H9 (cell line): ENCODE measurements at regions not wholly inside any gene's neighbourhood (a gene's known extent, or its start where the extent isn't known, plus 50 kb on each side); places are given as distances from the start of the nearest gene placed in this dataset.

Experiments used
- DNase-seq: peaks from one replicate; pipeline ENCODE4 v3.0.0-alpha.2; 2017
- H2AFZ ChIP-seq: one replicate; pipeline ENCODE4 v1.6.1; 2013; ENCODE audit warnings: mild to moderate bottlenecking, low read length, control low read depth, moderate library complexity
- H2AK5ac ChIP-seq: 2 replicates; pipeline ENCODE4 v1.6.1; 2013; ENCODE audit warnings: low read length, control low read depth, mixed read lengths; ENCODE audit not compliant: insufficient read length
- H2BK120ac ChIP-seq: one replicate; pipeline ENCODE4 v1.6.1; 2013; ENCODE audit warnings: low read depth, mild to moderate bottlenecking, low read length, control low read depth, inconsistent platforms; ENCODE audit not compliant: poor library complexity, severe bottlenecking
- H2BK12ac ChIP-seq: 2 replicates; pipeline ENCODE4 v1.6.1; 2013; ENCODE audit warnings: low read length, control low read depth, mixed read lengths, low read depth; ENCODE audit not compliant: insufficient read length
- H2BK15ac ChIP-seq: 2 replicates; pipeline ENCODE4 v1.6.1; 2013; ENCODE audit warnings: low read depth, low read length, control low read depth
- H2BK20ac ChIP-seq: one replicate; pipeline ENCODE4 v1.6.1; 2013; ENCODE audit warnings: low read depth, mild to moderate bottlenecking, low read length, control low read depth, inconsistent platforms; ENCODE audit not compliant: poor library complexity, severe bottlenecking
- H2BK5ac ChIP-seq: 2 replicates; pipeline ENCODE4 v1.6.1; 2013; ENCODE audit warnings: low read length, control low read depth, mixed read lengths; ENCODE audit not compliant: insufficient read length
- H3K14ac ChIP-seq: 2 replicates; pipeline ENCODE4 v1.6.1; 2013; ENCODE audit warnings: low read length, control low read depth; ENCODE audit not compliant: insufficient read depth
- H3K18ac ChIP-seq: 2 replicates; pipeline ENCODE4 v1.6.1; 2013; ENCODE audit warnings: low read depth, mild to moderate bottlenecking, mixed read lengths, low read length, control low read depth; ENCODE audit not compliant: insufficient read length
- H3K23ac ChIP-seq: 2 replicates; pipeline ENCODE4 v1.6.1; 2013; ENCODE audit warnings: low read length, control low read depth, mixed read lengths, low read depth; ENCODE audit not compliant: insufficient read length
- H3K23me2 ChIP-seq: 2 replicates; pipeline ENCODE4 v1.6.1; 2013; ENCODE audit warnings: low read depth, mild to moderate bottlenecking, mixed read lengths, low read length, control low read depth; ENCODE audit not compliant: insufficient read length, poor library complexity, severe bottlenecking
- H3K27ac ChIP-seq: 2 replicates; pipeline ENCODE4 v1.5.1; 2013; ENCODE audit warnings: low read length, control low read depth, mixed read lengths, low read depth; ENCODE audit not compliant: insufficient read length
- H3K27me3 ChIP-seq: 2 replicates; pipeline ENCODE4 v1.6.1; 2013; ENCODE audit warnings: low read length, control low read depth, inconsistent platforms; ENCODE audit not compliant: insufficient read depth
- H3K4ac ChIP-seq: 2 replicates; pipeline ENCODE4 v1.6.1; 2013; ENCODE audit warnings: low read depth, mild to moderate bottlenecking, control low read depth, inconsistent platforms, low read length, moderate library complexity
- H3K4me1 ChIP-seq: 2 replicates; pipeline ENCODE4 v1.6.1; 2013; ENCODE audit warnings: low read length, control low read depth, inconsistent platforms; ENCODE audit not compliant: insufficient read depth
- H3K4me2 ChIP-seq: 2 replicates; pipeline ENCODE4 v1.6.1; 2013; ENCODE audit warnings: low read length, control low read depth, mixed read lengths; ENCODE audit not compliant: insufficient read length, insufficient read depth
- H3K56ac ChIP-seq: 2 replicates; pipeline ENCODE4 v1.6.1; 2013; ENCODE audit warnings: low read depth, mild to moderate bottlenecking, mixed read lengths, low read length, control low read depth; ENCODE audit not compliant: insufficient read length
- H3K79me1 ChIP-seq: 2 replicates; pipeline ENCODE4 v1.6.1; 2013; ENCODE audit warnings: low read depth, mild to moderate bottlenecking, moderate library complexity, low read length, control low read depth, inconsistent platforms; ENCODE audit not compliant: insufficient read depth, poor library complexity, severe bottlenecking
- H3K79me2 ChIP-seq: 2 replicates; pipeline ENCODE4 v1.6.1; 2013; ENCODE audit warnings: low read length, control low read depth, inconsistent platforms; ENCODE audit not compliant: insufficient read depth
- H3K9ac ChIP-seq: 2 replicates; pipeline ENCODE4 v1.6.1; 2013; ENCODE audit warnings: low read length, control low read depth, mixed read lengths; ENCODE audit not compliant: insufficient read length; ENCODE audit errors: extremely low read depth
- H3K9me3 ChIP-seq: one replicate; pipeline ENCODE4 v1.6.1; 2013; ENCODE audit warnings: low read depth, low read length, inconsistent platforms; ENCODE audit not compliant: control insufficient read depth
- H3T11ph ChIP-seq: one replicate; pipeline ENCODE4 v1.6.1; 2013; ENCODE audit warnings: mild to moderate bottlenecking, low read length, control low read depth, inconsistent platforms
- H4K20me1 ChIP-seq: one replicate; pipeline ENCODE4 v1.6.1; 2013; ENCODE audit not compliant: control insufficient read depth, insufficient read length, insufficient read depth
- H4K5ac ChIP-seq: 2 replicates; pipeline ENCODE4 v1.6.1; 2013; ENCODE audit warnings: low read depth, mild to moderate bottlenecking, mixed read lengths, low read length, control low read depth; ENCODE audit not compliant: insufficient read length
- H4K8ac ChIP-seq: replicated peaks from 2 replicates; pipeline ENCODE4 v1.6.1; 2013; ENCODE audit warnings: low read length, control low read depth, mixed read lengths, low read depth; ENCODE audit not compliant: insufficient read length
- H4K91ac ChIP-seq: 2 replicates; pipeline ENCODE4 v1.6.1; 2013; ENCODE audit warnings: low read depth, mild to moderate bottlenecking, moderate library complexity, mixed read lengths, low read length, control low read depth; ENCODE audit not compliant: insufficient read length
- H3K27ac Mint-ChIP-seq, 3 experiments: 2 replicates in 2 of 3; 3 replicates in 1 of 3; pipeline ENCODE4 v1.8.0; 2020 to 2021; ENCODE audit warnings: mixed read lengths in 3 of 3, mild to moderate bottlenecking in 1 of 3, moderate library complexity in 1 of 3
- H3K27me3 Mint-ChIP-seq: 2 replicates; pipeline ENCODE4 v1.8.0; 2021; ENCODE audit warnings: low read depth, mild to moderate bottlenecking, moderate library complexity, mixed read lengths
- H3K36me3 Mint-ChIP-seq, 3 experiments: 2 replicates in 2 of 3; 3 replicates in 1 of 3; pipeline ENCODE4 v1.8.0; 2020 to 2021; ENCODE audit warnings: low read depth in 3 of 3, mixed read lengths in 3 of 3; ENCODE audit not compliant: insufficient read depth in 1 of 3
- H3K4me1 Mint-ChIP-seq, 2 experiments: 2 replicates each; pipeline ENCODE4 v1.8.0; 2020; ENCODE audit warnings: mixed read lengths in 2 of 2
- H3K4me3 Mint-ChIP-seq, 2 experiments: 2 replicates in 1 of 2; 3 replicates in 1 of 2; pipeline ENCODE4 v1.8.0; 2020 to 2021; ENCODE audit warnings: mild to moderate bottlenecking in 2 of 2, mixed read lengths in 2 of 2, moderate library complexity in 1 of 2
- H3K9me3 Mint-ChIP-seq, 2 experiments: 2 replicates in 1 of 2; 3 replicates in 1 of 2; pipeline ENCODE4 v1.8.0; 2020; ENCODE audit warnings: mild to moderate bottlenecking in 2 of 2, mixed read lengths in 2 of 2, moderate library complexity in 1 of 2
- WGBS: extraction: QIAGEN DNeasy Blood & Tissue Kit; methylation state at CpG from one replicate; pipeline ENCODE4 v1.1.7; 2013; ENCODE audit warnings: missing lambda C conversion rate, low lambda C conversion rate, mixed read lengths; ENCODE audit not compliant: insufficient read length; ENCODE audit errors: extremely low coverage; 5-methylcytosine and 5-hydroxymethylcytosine counted together
- TF ChIP-seq, protein P1 (sequence below): fragments of 200-600 bp; sonication (generic); conservative IDR thresholded peaks from 3 replicates; pipeline ENCODE4 v1.8.0; 2021; ENCODE audit warnings: antibody characterized with exemption, mild to moderate bottlenecking

- H3K18ac ChIP-seq, result no peak overlapping the region
Measured at GRCh38 chr7:115410972-115411686, 489.2 kb downstream of the MDFIC start.

More at GRCh38 chr7:115410972-115411686, 489.2 kb downstream of the MDFIC start:
- Mint-ChIP-seq H3K9me3 (peaks cover 2% of the 10 kb centered on the region in 2 experiments; a peak in 1 of 5 replicates), H3K36me3 (peaks cover 0 to 2% (median 0%) of the 10 kb centered on the region in 3 experiments; a peak in 1 of 7 replicates), H3K27me3 (no peaks in the 10 kb centered on the region), H3K4me3 (no peak overlapping the region), H3K27ac (no peak overlapping the region), H3K4me1 (peaks cover 4 to 9% of the 10 kb centered on the region in 2 experiments; a peak in 3 of 4 replicates)
- no peak overlapping the region for H4K8ac ChIP-seq
- no peaks in the 10 kb centered on the region for H3K9me3 ChIP-seq
- H4K5ac ChIP-seq, result no peak overlapping the region
- no peak overlapping the region for H3K14ac ChIP-seq
- H3K56ac ChIP-seq, result no peak overlapping the region
- no peak overlapping the region for H3K27ac ChIP-seq
- no peak overlapping the region for H3T11ph ChIP-seq
- no peak overlapping the region for H4K91ac ChIP-seq
- H3K4ac ChIP-seq, result no peak overlapping the region
- no peak overlapping the region for H2BK12ac ChIP-seq
- no peaks in the 10 kb centered on the region for H3K27me3 ChIP-seq
- H3K23me2 ChIP-seq, result no peaks in the 10 kb centered on the region
- no peak overlapping the region for H2AFZ ChIP-seq
- H4K20me1 ChIP-seq, result no peaks in the 10 kb centered on the region
- H2AK5ac ChIP-seq, result no peak overlapping the region
- no peaks in the 10 kb centered on the region for H3K79me2 ChIP-seq
- H2BK20ac ChIP-seq, result no peak overlapping the region
- no peak overlapping the region for H3K4me2 ChIP-seq
- H3K9ac ChIP-seq, result no peak overlapping the region
- H3K79me1 ChIP-seq, result no peaks in the 10 kb centered on the region
- no CpG with 5 or more reads among the region's 3 CpGs for WGBS
- no peak overlapping the region for H3K23ac ChIP-seq
- no peak overlapping the region for H2BK5ac ChIP-seq
- H2BK15ac ChIP-seq, result no peak overlapping the region
- no peak for DNase-seq
- TF ChIP-seq, protein P1, sequence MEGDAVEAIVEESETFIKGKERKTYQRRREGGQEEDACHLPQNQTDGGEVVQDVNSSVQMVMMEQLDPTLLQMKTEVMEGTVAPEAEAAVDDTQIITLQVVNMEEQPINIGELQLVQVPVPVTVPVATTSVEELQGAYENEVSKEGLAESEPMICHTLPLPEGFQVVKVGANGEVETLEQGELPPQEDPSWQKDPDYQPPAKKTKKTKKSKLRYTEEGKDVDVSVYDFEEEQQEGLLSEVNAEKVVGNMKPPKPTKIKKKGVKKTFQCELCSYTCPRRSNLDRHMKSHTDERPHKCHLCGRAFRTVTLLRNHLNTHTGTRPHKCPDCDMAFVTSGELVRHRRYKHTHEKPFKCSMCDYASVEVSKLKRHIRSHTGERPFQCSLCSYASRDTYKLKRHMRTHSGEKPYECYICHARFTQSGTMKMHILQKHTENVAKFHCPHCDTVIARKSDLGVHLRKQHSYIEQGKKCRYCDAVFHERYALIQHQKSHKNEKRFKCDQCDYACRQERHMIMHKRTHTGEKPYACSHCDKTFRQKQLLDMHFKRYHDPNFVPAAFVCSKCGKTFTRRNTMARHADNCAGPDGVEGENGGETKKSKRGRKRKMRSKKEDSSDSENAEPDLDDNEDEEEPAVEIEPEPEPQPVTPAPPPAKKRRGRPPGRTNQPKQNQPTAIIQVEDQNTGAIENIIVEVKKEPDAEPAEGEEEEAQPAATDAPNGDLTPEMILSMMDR, result no peak
- peaks cover 5% of the 10 kb centered on the region; the same call in 1 of the 2 replicates for H3K4me1 ChIP-seq
- H2BK120ac ChIP-seq, result no peak overlapping the region
